Astrocyte (in vitro differentiated cells and primary cell): ENCODE measurements at regions not wholly inside any gene's neighbourhood (a gene's known extent, or its start where the extent isn't known, plus 50 kb on each side); places are given as distances from the start of the nearest gene placed in this dataset.

Experiments
- DNase-seq: peaks from one replicate; pipeline ENCODE4 v3.0.0-alpha.2; 2010; ENCODE audit warnings: low read depth
- FAIRE-seq: peaks from 2 replicates; lab custom pipeline; 2011; peaks lifted over from hg19 to GRCh38; lab: Jason Lieb, UNC
- H2AFZ ChIP-seq: 2 replicates; pipeline ENCODE4 v1.6.0; 2012; ENCODE audit warnings: low read depth, low read length, inconsistent platforms
- H3K27ac ChIP-seq: 2 replicates; pipeline ENCODE4 v1.5.1; 2011; ENCODE audit warnings: low read depth, low read length, inconsistent platforms
- H3K27me3 ChIP-seq: 2 replicates; pipeline ENCODE4 v1.6.0; 2011; ENCODE audit warnings: low read length, inconsistent platforms; ENCODE audit not compliant: insufficient read depth
- H3K36me3 ChIP-seq: 2 replicates; pipeline ENCODE4 v1.5.1; 2011; ENCODE audit warnings: low read length, inconsistent platforms; ENCODE audit not compliant: insufficient read depth
- H3K4me1 ChIP-seq: 2 replicates; pipeline ENCODE4 v1.5.1; 2011; ENCODE audit warnings: low read length, inconsistent platforms; ENCODE audit not compliant: insufficient read depth
- H3K4me2 ChIP-seq: 2 replicates; pipeline ENCODE4 v1.6.0; 2012; ENCODE audit warnings: low read length, inconsistent platforms
- H3K4me3 ChIP-seq: 2 replicates; pipeline ENCODE4 v1.5.1; 2011; ENCODE audit warnings: low read depth, mild to moderate bottlenecking, low read length, inconsistent platforms; ENCODE audit not compliant: insufficient read depth
- H3K79me2 ChIP-seq: 2 replicates; pipeline ENCODE4 v1.6.0; 2012; ENCODE audit warnings: mild to moderate bottlenecking, low read length, inconsistent platforms; ENCODE audit not compliant: insufficient read depth
- H3K9ac ChIP-seq: 2 replicates; pipeline ENCODE4 v1.6.0; 2012; ENCODE audit warnings: mild to moderate bottlenecking, low read length, inconsistent platforms
- H3K9me3 ChIP-seq: 2 replicates; pipeline ENCODE4 v1.5.1; 2012; ENCODE audit warnings: low read depth, mild to moderate bottlenecking, low read length, inconsistent platforms; ENCODE audit not compliant: insufficient read depth
- H4K20me1 ChIP-seq: 2 replicates; pipeline ENCODE4 v1.6.0; 2012; ENCODE audit warnings: low read length, inconsistent platforms; ENCODE audit not compliant: insufficient read depth
- H3K27ac Mint-ChIP-seq: one replicate; pipeline ENCODE4 v1.8.0; 2021; ENCODE audit warnings: mild to moderate bottlenecking, mixed read lengths; ENCODE audit not compliant: unreplicated experiment
- H3K27me3 Mint-ChIP-seq: one replicate; pipeline ENCODE4 v1.8.0; 2021; ENCODE audit warnings: low read depth, mixed read lengths; ENCODE audit not compliant: unreplicated experiment
- H3K36me3 Mint-ChIP-seq: one replicate; pipeline ENCODE4 v1.8.0; 2021; ENCODE audit warnings: low read depth, mixed read lengths; ENCODE audit not compliant: unreplicated experiment
- H3K4me1 Mint-ChIP-seq: one replicate; pipeline ENCODE4 v1.8.0; 2021; ENCODE audit warnings: low read depth, mixed read lengths; ENCODE audit not compliant: unreplicated experiment
- H3K4me3 Mint-ChIP-seq: one replicate; pipeline ENCODE4 v1.8.0; 2021; ENCODE audit warnings: mild to moderate bottlenecking, moderate library complexity, mixed read lengths; ENCODE audit not compliant: unreplicated experiment
- H3K9me3 Mint-ChIP-seq: one replicate; pipeline ENCODE4 v1.8.0; 2021; ENCODE audit warnings: mild to moderate bottlenecking, mixed read lengths; ENCODE audit not compliant: unreplicated experiment
- EZH2 ChIP-seq: IDR thresholded peaks from 2 replicates; pipeline ENCODE4 v1.6.1; 2012; ENCODE audit warnings: mild to moderate bottlenecking, low read length, inconsistent platforms; ENCODE audit not compliant: insufficient read depth
- TF ChIP-seq, protein P1 (sequence below): IDR thresholded peaks from 2 replicates; pipeline ENCODE4 v1.5.1; 2011; ENCODE audit warnings: low read depth, mild to moderate bottlenecking, inconsistent platforms, low read length, moderate library complexity; ENCODE audit not compliant: insufficient read depth

DNA sequence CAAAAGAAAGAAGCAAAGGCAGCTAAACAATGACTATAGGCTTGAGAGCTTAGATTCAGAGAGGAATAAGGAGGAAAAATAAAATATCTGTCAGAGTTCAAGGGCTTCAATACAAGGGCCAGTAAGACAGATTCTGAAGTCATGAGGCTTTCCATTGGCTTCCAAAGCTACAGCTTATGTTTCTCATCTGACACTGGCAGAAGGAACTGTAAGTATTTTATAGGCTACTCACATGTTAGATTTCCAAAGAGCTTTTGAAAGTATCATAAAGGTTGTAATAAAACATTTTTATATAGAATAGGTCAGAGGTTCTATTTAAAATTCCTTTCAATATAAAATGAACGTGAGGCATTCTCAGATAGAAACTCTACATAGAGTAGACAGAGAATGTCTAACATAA lies 746.6 kb upstream of the NXPH2 start:
- Mint-ChIP-seq H3K27me3 (no peaks in the 10 kb centered on the region), H3K9me3 (no peaks in the 10 kb centered on the region), H3K27ac (no peak overlapping the region), H3K4me1 (peaks cover 4% of the 10 kb centered on the region), H3K4me3 (no peak overlapping the region), H3K36me3 (no peaks in the 10 kb centered on the region)
- FAIRE-seq: no peak
- TF ChIP-seq EZH2: no peak
- TF ChIP-seq, protein P1, sequence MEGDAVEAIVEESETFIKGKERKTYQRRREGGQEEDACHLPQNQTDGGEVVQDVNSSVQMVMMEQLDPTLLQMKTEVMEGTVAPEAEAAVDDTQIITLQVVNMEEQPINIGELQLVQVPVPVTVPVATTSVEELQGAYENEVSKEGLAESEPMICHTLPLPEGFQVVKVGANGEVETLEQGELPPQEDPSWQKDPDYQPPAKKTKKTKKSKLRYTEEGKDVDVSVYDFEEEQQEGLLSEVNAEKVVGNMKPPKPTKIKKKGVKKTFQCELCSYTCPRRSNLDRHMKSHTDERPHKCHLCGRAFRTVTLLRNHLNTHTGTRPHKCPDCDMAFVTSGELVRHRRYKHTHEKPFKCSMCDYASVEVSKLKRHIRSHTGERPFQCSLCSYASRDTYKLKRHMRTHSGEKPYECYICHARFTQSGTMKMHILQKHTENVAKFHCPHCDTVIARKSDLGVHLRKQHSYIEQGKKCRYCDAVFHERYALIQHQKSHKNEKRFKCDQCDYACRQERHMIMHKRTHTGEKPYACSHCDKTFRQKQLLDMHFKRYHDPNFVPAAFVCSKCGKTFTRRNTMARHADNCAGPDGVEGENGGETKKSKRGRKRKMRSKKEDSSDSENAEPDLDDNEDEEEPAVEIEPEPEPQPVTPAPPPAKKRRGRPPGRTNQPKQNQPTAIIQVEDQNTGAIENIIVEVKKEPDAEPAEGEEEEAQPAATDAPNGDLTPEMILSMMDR: no peak
- Histone ChIP-seq H2AFZ (no peak overlapping the region), H3K4me2 (no peak overlapping the region), H3K79me2 (no peaks in the 10 kb centered on the region), H3K27me3 (no peaks in the 10 kb centered on the region), H3K9ac (no peak overlapping the region), H3K27ac (no peak overlapping the region), H3K4me3 (no peak overlapping the region), H3K9me3 (no peaks in the 10 kb centered on the region), H3K36me3 (no peaks in the 10 kb centered on the region), H4K20me1 (no peaks in the 10 kb centered on the region), H3K4me1 (peaks cover 3% of the 10 kb centered on the region)
- no peak for DNase-seq

DNA sequence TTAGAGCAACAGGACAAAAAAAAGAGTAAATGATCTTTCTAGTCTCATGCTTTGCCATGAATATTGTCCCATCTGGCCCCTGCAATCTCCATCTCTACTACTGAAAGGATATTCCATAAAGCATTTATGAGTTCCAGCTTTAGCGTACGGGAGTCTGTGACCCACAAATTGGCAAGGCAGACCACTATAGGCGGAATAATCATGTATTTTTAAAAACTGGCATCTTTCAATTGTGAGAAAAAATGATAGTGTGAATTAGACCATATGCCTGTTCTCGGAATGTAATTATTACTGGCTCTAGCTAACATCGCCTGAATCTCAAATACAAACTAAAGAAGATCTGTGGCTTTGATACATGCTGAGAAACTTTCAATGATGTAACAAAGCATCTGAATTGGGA lies 738.1 kb upstream of the NXPH2 start:
- Histone ChIP-seq H3K9me3 (no peaks in the 10 kb centered on the region), H3K4me1 (no peaks in the 10 kb centered on the region), H3K27ac (no peak overlapping the region), H3K27me3 (no peaks in the 10 kb centered on the region), H3K79me2 (no peaks in the 10 kb centered on the region), H3K4me2 (no peak overlapping the region), H3K9ac (no peak overlapping the region), H4K20me1 (no peaks in the 10 kb centered on the region), H3K36me3 (no peaks in the 10 kb centered on the region), H3K4me3 (no peak overlapping the region), H2AFZ (no peak overlapping the region)
- no peaks in the 10 kb centered on the region for H3K9me3 Mint-ChIP-seq
- no peaks in the 10 kb centered on the region for H3K4me1 Mint-ChIP-seq
- H3K4me3 Mint-ChIP-seq: no peak overlapping the region
- H3K27me3 Mint-ChIP-seq: no peaks in the 10 kb centered on the region
- H3K36me3 Mint-ChIP-seq: no peaks in the 10 kb centered on the region
- FAIRE-seq (no peak), DNase-seq (no peak)
- no peak overlapping the region for H3K27ac Mint-ChIP-seq
- TF ChIP-seq EZH2: no peak
- TF ChIP-seq, protein P1: no peak

DNA sequence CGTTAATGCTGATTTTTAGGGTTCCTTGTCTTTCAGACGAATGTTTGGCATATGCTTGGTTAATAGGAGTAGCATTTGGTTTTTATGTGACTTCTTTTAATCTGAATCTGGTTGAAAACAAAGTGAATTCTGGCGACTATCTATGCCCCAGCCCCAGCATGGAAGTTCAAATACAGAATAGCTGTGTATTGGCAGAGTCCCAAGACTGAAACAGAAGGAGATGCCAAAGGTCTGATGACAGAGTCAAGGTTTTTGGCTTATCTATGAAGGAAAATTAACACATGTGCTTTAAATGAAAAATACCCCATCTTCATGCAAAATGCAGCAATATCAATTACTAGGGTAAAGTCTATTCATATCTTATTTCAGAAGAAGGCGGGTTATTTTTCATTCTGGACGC lies 734.8 kb upstream of the NXPH2 start:
- Mint-ChIP-seq H3K36me3 (no peaks in the 10 kb centered on the region), H3K4me3 (no peak overlapping the region), H3K27ac (no peak overlapping the region), H3K4me1 (no peaks in the 10 kb centered on the region), H3K9me3 (no peaks in the 10 kb centered on the region), H3K27me3 (no peaks in the 10 kb centered on the region)
- Histone ChIP-seq H3K79me2 (no peaks in the 10 kb centered on the region), H3K9me3 (no peaks in the 10 kb centered on the region), H3K27ac (no peak overlapping the region), H3K36me3 (no peaks in the 10 kb centered on the region), H3K4me3 (no peak overlapping the region), H3K4me1 (no peaks in the 10 kb centered on the region), H3K9ac (no peak overlapping the region), H2AFZ (no peak overlapping the region), H3K4me2 (no peak overlapping the region), H3K27me3 (no peaks in the 10 kb centered on the region), H4K20me1 (no peaks in the 10 kb centered on the region)
- no peak for TF ChIP-seq EZH2
- TF ChIP-seq, protein P1: no peak
- no peak for DNase-seq
- FAIRE-seq: no peak
